ENCODE measurements at regions not wholly inside any gene's neighbourhood (a gene's known extent, or its start where the extent isn't known, plus 50 kb on each side); places are given as distances from the start of the nearest gene placed in this dataset.
A peak's percentile ranks its signal among the peaks of the same experiment; 100 is the strongest.
"Not testable (repeated sequence)": the region's sequence is repeated elsewhere in the genome, so short reads cannot be mapped to it uniquely, and the experiment has no call there.

DNA sequence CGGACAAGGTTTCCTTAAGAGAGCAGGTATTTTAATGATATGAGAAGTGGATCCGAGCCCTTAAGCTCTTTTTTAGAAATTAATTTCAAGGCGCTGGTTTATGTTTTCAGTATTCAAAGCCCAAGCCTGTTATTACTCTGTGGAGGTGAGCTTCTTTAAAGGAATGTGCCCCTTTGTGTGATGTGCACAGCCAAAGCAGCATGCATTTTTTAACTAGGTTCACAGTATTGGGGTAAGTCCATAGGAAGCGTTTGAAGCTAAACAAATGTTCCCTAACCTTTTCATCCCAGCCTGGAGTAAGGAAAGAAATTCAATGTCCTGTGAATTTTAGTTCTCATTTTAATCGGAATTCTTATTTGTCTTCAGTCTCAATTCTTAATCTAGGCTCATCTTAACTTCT, 217.5 kb downstream of the KCTD12 start:
- TF ChIP-seq, protein P1, sequence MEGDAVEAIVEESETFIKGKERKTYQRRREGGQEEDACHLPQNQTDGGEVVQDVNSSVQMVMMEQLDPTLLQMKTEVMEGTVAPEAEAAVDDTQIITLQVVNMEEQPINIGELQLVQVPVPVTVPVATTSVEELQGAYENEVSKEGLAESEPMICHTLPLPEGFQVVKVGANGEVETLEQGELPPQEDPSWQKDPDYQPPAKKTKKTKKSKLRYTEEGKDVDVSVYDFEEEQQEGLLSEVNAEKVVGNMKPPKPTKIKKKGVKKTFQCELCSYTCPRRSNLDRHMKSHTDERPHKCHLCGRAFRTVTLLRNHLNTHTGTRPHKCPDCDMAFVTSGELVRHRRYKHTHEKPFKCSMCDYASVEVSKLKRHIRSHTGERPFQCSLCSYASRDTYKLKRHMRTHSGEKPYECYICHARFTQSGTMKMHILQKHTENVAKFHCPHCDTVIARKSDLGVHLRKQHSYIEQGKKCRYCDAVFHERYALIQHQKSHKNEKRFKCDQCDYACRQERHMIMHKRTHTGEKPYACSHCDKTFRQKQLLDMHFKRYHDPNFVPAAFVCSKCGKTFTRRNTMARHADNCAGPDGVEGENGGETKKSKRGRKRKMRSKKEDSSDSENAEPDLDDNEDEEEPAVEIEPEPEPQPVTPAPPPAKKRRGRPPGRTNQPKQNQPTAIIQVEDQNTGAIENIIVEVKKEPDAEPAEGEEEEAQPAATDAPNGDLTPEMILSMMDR (IDR thresholded peaks at IDR 0.05; ENCODE audit: unreplicated experiment in 3 of 3): no peak
- Mint-ChIP-seq H3K4me1 (peaks cover 6% of the 10 kb centered on the region), H3K27me3 (ENCODE audit: low read depth) (peaks cover 3% of the 10 kb centered on the region), H3K27ac (no peak overlapping the region), H3K4me3 (no peak overlapping the region), H3K36me3 (ENCODE audit: low read depth) (no peaks in the 10 kb centered on the region), H3K9me3 (no peaks in the 10 kb centered on the region)

DNA sequence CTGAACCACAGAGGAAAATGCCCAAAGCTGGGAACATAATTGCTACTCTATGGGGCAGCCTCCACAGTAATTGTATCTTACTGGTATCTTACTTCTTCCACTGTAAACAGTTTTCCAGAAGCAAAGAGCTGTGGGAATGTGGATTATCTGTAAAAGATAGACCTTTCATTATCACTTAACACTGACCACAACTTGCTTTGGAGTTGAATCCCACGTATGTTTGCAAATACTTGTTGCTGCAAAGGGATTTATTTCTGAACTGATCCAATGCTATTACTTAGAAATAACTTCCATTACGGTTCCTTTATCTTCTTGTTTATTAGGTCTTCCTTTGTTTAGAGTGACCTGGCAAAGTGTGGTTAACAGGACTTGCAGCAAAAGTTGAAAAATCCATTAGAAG, 218.1 kb downstream of the KCTD12 start:
- H3K4me1 Mint-ChIP-seq: peaks cover 6% of the 10 kb centered on the region
- no peak overlapping the region for H3K4me3 Mint-ChIP-seq
- H3K36me3 Mint-ChIP-seq (ENCODE audit: low read depth): no peaks in the 10 kb centered on the region
- H3K27me3 Mint-ChIP-seq (ENCODE audit: low read depth): peaks cover 3% of the 10 kb centered on the region
- H3K9me3 Mint-ChIP-seq: no peaks in the 10 kb centered on the region
- no peak overlapping the region for H3K27ac Mint-ChIP-seq
- TF ChIP-seq, protein P1 (IDR thresholded peaks at IDR 0.05; ENCODE audit: unreplicated experiment in 3 of 3): no peak

DNA sequence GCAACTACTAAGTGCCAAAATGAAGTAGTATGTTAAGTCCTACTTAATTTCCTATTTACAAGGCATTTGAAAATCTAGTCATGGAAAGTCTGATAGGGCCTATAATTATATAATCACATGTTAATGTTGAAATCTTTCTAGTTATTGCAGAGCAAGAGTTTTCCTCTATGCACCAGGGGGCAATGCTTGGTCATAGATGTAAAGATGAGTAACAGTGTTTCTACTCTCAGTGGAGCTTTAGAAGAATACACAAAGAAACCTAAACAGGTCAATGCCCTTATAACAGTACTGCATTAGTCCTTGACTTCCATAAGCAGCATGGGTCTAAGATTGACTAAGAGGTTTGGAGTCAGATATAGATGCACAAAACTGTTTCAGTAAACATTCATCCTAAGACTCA, 218.7 kb downstream of the KCTD12 start:
- TF ChIP-seq, protein P1 (IDR thresholded peaks at IDR 0.05; ENCODE audit: unreplicated experiment in 3 of 3): peak; percentile 11 to 24 (median 23)
- H3K27ac Mint-ChIP-seq: no peak overlapping the region
- H3K9me3 Mint-ChIP-seq: no peaks in the 10 kb centered on the region
- peaks cover 3% of the 10 kb centered on the region for H3K4me1 Mint-ChIP-seq
- H3K4me3 Mint-ChIP-seq: no peak overlapping the region
- H3K27me3 Mint-ChIP-seq (ENCODE audit: low read depth): peaks cover 3% of the 10 kb centered on the region
- H3K36me3 Mint-ChIP-seq (ENCODE audit: low read depth): no peaks in the 10 kb centered on the region

DNA sequence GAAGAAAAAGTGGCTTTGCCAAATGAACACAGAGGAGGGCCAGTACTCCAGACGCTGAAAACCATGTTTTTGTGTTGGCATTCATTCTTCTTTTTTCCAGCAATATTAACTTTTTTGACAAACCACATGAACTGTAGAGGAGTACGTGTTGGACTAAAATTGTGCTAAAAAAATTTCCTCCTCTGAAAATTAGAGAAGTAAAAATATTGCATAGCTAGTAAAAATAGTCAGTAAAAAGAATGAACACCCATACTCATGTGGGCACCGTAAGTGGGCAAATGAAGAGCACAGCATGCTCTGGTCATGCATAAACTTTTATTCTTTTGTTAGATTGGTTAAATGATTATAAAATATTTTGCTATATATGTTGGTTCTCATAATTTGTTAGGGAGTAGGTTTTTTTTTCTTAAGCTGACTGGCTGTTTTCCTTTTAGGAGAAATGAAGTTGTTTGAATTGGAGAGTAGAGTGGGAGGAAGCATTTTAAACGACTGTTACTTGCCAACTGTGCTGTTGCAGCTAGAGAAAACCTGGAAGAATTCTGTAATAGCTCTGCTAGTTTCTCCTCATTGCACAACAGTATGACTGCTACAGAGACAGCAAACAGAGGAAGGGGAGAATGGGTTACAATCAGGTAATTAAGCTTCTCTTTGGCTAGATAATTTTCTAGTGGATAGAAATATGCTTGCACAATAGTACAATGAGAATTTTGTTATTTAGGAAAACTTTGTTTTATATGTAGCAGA, 222.4 kb downstream of the KCTD12 start:
- no peak overlapping the region for H3K4me3 Mint-ChIP-seq
- no peaks in the 10 kb centered on the region for H3K36me3 Mint-ChIP-seq (ENCODE audit: low read depth)
- H3K4me1 Mint-ChIP-seq: no peaks in the 10 kb centered on the region

DNA sequence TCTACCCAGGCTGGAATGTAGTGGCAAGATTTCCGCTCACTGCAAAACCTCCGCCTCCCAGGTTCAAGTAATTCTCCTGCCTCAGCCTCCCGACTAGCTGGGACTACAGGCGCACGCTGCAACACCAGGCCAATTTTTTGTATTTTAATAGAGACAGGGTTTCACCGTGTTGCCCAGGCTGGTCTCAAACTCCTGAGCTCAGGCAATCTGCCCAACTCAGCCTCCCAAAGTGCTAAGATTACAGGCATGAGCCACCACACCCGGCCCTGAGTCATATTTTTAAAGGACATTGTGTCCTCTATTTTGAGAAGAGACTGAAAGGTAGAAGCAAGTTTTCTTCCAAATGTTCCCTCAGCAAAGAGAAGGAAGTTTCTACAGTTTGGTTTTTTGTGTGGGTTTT, 227.1 kb downstream of the KCTD12 start:
- not testable (repeated sequence) for H3K9me3 Mint-ChIP-seq; H3K27ac Mint-ChIP-seq; H3K4me3 Mint-ChIP-seq; H3K27me3 Mint-ChIP-seq (ENCODE audit: low read depth); H3K36me3 Mint-ChIP-seq (ENCODE audit: low read depth); H3K4me1 Mint-ChIP-seq

More for the DNA sequence above, 222.4 kb downstream of the KCTD12 start:
- TF ChIP-seq, protein P1 (IDR thresholded peaks at IDR 0.05; ENCODE audit: unreplicated experiment in 3 of 3): no peak
- Mint-ChIP-seq H3K27me3 (ENCODE audit: low read depth) (peaks cover 3% of the 10 kb centered on the region), H3K27ac (no peak overlapping the region), H3K9me3 (no peaks in the 10 kb centered on the region)

DNA sequence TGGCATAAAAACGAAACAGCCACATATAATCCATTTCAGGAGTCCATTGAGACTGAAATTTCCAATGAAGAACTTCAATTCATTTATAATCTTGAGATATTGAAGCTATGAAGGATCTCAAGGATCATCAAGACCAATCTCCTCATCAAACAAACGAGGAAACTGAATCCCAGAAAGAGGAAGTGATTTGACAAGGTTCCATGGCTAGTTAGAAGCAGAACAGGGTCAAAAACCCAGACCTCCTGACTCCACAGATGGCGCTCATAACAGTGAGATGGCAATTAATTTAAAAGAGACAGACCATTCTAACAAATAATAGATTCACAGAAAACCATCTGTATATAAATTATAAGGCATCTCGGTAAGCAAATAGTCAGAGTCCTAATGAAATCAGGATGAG, 229.7 kb downstream of the KCTD12 start:
- H3K4me1 Mint-ChIP-seq: no peaks in the 10 kb centered on the region
- no peaks in the 10 kb centered on the region for H3K36me3 Mint-ChIP-seq (ENCODE audit: low read depth)
- H3K27ac Mint-ChIP-seq: no peak overlapping the region
- H3K27me3 Mint-ChIP-seq (ENCODE audit: low read depth): peaks cover 5% of the 10 kb centered on the region
- H3K4me3 Mint-ChIP-seq: no peak overlapping the region
- TF ChIP-seq, protein P1 (IDR thresholded peaks at IDR 0.05; ENCODE audit: unreplicated experiment in 3 of 3): no peak
- peaks cover 7% of the 10 kb centered on the region for H3K9me3 Mint-ChIP-seq
